HEK293 (cell line): ENCODE measurements at regions not wholly inside any gene's neighbourhood (a gene's known extent, or its start where the extent isn't known, plus 50 kb on each side); places are given as distances from the start of the nearest gene placed in this dataset.

Source experiments
- BCL11A ChIP-seq: fragments of 450-650 bp; formaldehyde crosslinking; IDR thresholded peaks from 2 replicates; pipeline ENCODE4 v1.5.1; 2016; ENCODE audit warnings: low read depth, missing biosample characterization, missing genetic modification characterization
- BCL11B ChIP-seq: fragments of 450-650 bp; formaldehyde crosslinking; IDR thresholded peaks from 2 replicates; pipeline ENCODE4 v1.5.1; 2016; ENCODE audit warnings: low read depth, missing biosample characterization, missing genetic modification characterization
- FEZF1 ChIP-seq: fragments of 450-650 bp; formaldehyde crosslinking; IDR thresholded peaks from 2 replicates; pipeline ENCODE4 v1.5.1; 2016; ENCODE audit warnings: missing biosample characterization, missing genetic modification characterization
- HOXD13 ChIP-seq: sonication (generic); formaldehyde crosslinking; IDR thresholded peaks from 2 replicates; pipeline ENCODE4 v1.8.0; 2022; ENCODE audit warnings: missing genetic modification reagents, borderline replicate concordance
- KLF16 ChIP-seq: fragments of 450-650 bp; formaldehyde crosslinking; IDR thresholded peaks from 2 replicates; pipeline ENCODE4 v1.5.1; 2017; ENCODE audit warnings: missing biosample characterization, missing genetic modification characterization
- KLF8 ChIP-seq: fragments of 450-650 bp; formaldehyde crosslinking; IDR thresholded peaks from 2 replicates; pipeline ENCODE4 v1.5.1; 2016; ENCODE audit warnings: missing biosample characterization, missing genetic modification characterization
- MEIS1 ChIP-seq: sonication (generic); formaldehyde crosslinking; IDR thresholded peaks from 2 replicates; pipeline ENCODE4 v1.8.1; 2022; ENCODE audit warnings: missing genetic modification reagents, mild to moderate bottlenecking, borderline replicate concordance
- MYNN ChIP-seq: fragments of 450-650 bp; formaldehyde crosslinking; IDR thresholded peaks from 2 replicates; pipeline ENCODE4 v1.5.1; 2016; ENCODE audit warnings: missing biosample characterization, missing genetic modification characterization, borderline replicate concordance
- MZF1 ChIP-seq: fragments of 450-650 bp; formaldehyde crosslinking; IDR thresholded peaks from 2 replicates; pipeline ENCODE4 v1.5.1; 2017; ENCODE audit warnings: missing biosample characterization, missing genetic modification characterization, borderline replicate concordance
- PRDM10 ChIP-seq: fragments of 450-650 bp; formaldehyde crosslinking; IDR thresholded peaks from 2 replicates; pipeline ENCODE4 v1.5.1; 2016; ENCODE audit warnings: missing biosample characterization, missing genetic modification characterization
- RBAK ChIP-seq: fragments of 450-650 bp; formaldehyde crosslinking; IDR thresholded peaks from 2 replicates; pipeline ENCODE4 v1.5.1; 2016; ENCODE audit warnings: missing biosample characterization, missing genetic modification characterization
- SALL2 ChIP-seq: fragments of 450-650 bp; formaldehyde crosslinking; IDR thresholded peaks from 2 replicates; pipeline ENCODE4 v1.5.0; 2017; ENCODE audit warnings: missing biosample characterization, mild to moderate bottlenecking, missing genetic modification characterization, borderline replicate concordance
- WT1 ChIP-seq: fragments of 450-650 bp; formaldehyde crosslinking; IDR thresholded peaks from 2 replicates; pipeline ENCODE4 v1.5.1; 2016; ENCODE audit warnings: missing biosample characterization, missing genetic modification characterization
- ZFHX2 ChIP-seq: fragments of 450-650 bp; formaldehyde crosslinking; conservative IDR thresholded peaks from 2 replicates; pipeline ENCODE4 v1.5.1; 2016; ENCODE audit warnings: missing biosample characterization, missing genetic modification characterization
- ZNF133 ChIP-seq: fragments of 450-650 bp; formaldehyde crosslinking; IDR thresholded peaks from 2 replicates; pipeline ENCODE4 v1.5.1; 2016; ENCODE audit warnings: missing biosample characterization, missing genetic modification characterization
- ZNF138 ChIP-seq: fragments of 450-650 bp; formaldehyde crosslinking; IDR thresholded peaks from 2 replicates; pipeline ENCODE4 v1.5.1; 2016; ENCODE audit warnings: missing biosample characterization, missing genetic modification characterization, borderline replicate concordance
- ZNF146 ChIP-seq: fragments of 450-650 bp; formaldehyde crosslinking; IDR thresholded peaks from 2 replicates; pipeline ENCODE4 v1.5.1; 2016; ENCODE audit warnings: missing biosample characterization, missing genetic modification characterization
- ZNF19 ChIP-seq: fragments of 450-650 bp; formaldehyde crosslinking; IDR thresholded peaks from 2 replicates; pipeline ENCODE4; 2016; ENCODE audit warnings: missing biosample characterization, missing genetic modification characterization, low read depth
- ZNF214 ChIP-seq: fragments of 450-650 bp; formaldehyde crosslinking; IDR thresholded peaks from 2 replicates; pipeline ENCODE4 v1.5.1; 2017; ENCODE audit warnings: missing biosample characterization, mild to moderate bottlenecking, missing genetic modification characterization, borderline replicate concordance
- ZNF223 ChIP-seq: fragments of 450-650 bp; formaldehyde crosslinking; IDR thresholded peaks from 2 replicates; pipeline ENCODE4 v1.5.1; 2016; ENCODE audit warnings: missing biosample characterization, missing genetic modification characterization
- ZNF48 ChIP-seq: fragments of 450-650 bp; formaldehyde crosslinking; IDR thresholded peaks from 2 replicates; pipeline ENCODE4 v1.5.1; 2016; ENCODE audit warnings: missing biosample characterization, missing genetic modification characterization
- ZNF521 ChIP-seq: fragments of 450-650 bp; formaldehyde crosslinking; IDR thresholded peaks from 2 replicates; pipeline ENCODE4 v1.5.1; 2017; ENCODE audit warnings: missing biosample characterization, mild to moderate bottlenecking, missing genetic modification characterization
- ZNF529 ChIP-seq: fragments of 450-650 bp; formaldehyde crosslinking; IDR thresholded peaks from 2 replicates; pipeline ENCODE4 v1.5.1; 2017; ENCODE audit warnings: missing genetic modification characterization, missing biosample characterization; ENCODE audit not compliant: insufficient replicate concordance
- ZNF558 ChIP-seq: fragments of 450-650 bp; formaldehyde crosslinking; IDR thresholded peaks from 2 replicates; pipeline ENCODE4 v1.5.1; 2016; ENCODE audit warnings: missing biosample characterization, missing genetic modification characterization
- ZNF561 ChIP-seq: fragments of 450-650 bp; IDR thresholded peaks from 2 replicates; pipeline ENCODE4 v1.5.1; 2018; ENCODE audit warnings: missing biosample characterization, missing genetic modification characterization, borderline replicate concordance
- ZNF785 ChIP-seq: fragments of 450-650 bp; formaldehyde crosslinking; IDR thresholded peaks from 2 replicates; pipeline ENCODE4 v1.5.1; 2016; ENCODE audit warnings: missing biosample characterization, missing genetic modification characterization
- ZSCAN30 ChIP-seq: fragments of 450-650 bp; IDR thresholded peaks from 2 replicates; pipeline ENCODE4 v1.5.1; 2018; ENCODE audit warnings: missing biosample characterization, mild to moderate bottlenecking, missing genetic modification characterization, moderate library complexity
- TF ChIP-seq, protein P1 (sequence below): fragments of 450-650 bp; formaldehyde crosslinking; IDR thresholded peaks from 2 replicates; pipeline ENCODE4 v1.5.1; 2016; ENCODE audit warnings: missing biosample characterization, missing genetic modification characterization
- TF ChIP-seq, protein P2 (sequence below): fragments of 450-650 bp; IDR thresholded peaks from 2 replicates; pipeline ENCODE4 v1.5.1; 2018; ENCODE audit warnings: missing biosample characterization, missing genetic modification characterization
- TF ChIP-seq, protein P3 (sequence below): fragments of 450-650 bp; formaldehyde crosslinking; IDR thresholded peaks from 2 replicates; pipeline ENCODE4 v1.5.1; 2016; ENCODE audit warnings: missing biosample characterization, missing genetic modification characterization, low read depth
- TF ChIP-seq, protein P4 (sequence below): fragments of 450-650 bp; formaldehyde crosslinking; IDR thresholded peaks from 2 replicates; pipeline ENCODE4 v1.5.1; 2016; ENCODE audit warnings: missing biosample characterization, missing genetic modification characterization

DNA sequence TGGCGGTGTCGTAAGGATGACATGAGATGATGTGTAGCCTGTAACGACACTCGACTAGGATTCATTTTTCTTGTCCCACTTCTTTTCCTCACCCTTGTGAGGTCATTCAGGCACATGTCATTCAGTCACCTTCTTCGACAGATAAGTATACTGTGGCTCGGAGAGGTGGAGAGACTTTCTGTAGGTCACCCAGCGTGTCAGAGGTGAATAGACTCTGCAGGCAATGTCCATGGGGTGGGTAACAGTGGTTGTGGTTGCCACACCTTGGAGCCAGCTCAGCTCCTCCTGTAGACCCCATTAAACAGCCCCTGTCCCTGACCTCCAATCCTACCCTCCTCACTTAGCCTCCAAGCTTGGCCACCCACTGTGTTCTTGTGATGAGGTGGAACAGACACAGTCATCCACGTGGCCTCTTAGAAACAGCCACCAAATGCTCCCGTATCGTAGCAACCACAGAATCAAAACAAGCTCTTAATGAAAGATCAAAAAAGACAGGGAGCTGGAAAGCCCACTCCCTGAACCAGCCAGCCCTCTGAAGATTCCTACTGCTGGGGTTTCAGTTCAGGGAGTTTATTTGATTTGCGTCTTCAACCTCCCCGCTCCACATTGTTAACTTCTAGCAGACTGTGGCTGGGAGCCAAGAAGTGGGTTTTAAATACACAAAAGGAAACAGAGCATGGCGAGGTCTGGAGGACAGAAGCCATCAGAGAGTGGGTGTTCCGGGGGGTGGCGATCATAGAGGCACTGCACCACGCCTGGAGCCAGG is 89.0 kb upstream of the GRK3 start (continued):
- TF ChIP-seq ZNF19 (tag by site-specific recombination): no peak
- TF ChIP-seq MEIS1 (CRISPR knock-in tag): no peak
- no peak for TF ChIP-seq ZNF133 (tag by site-specific recombination)
- no peak for TF ChIP-seq HOXD13 (CRISPR knock-in tag)
- TF ChIP-seq ZNF558 (tag by site-specific recombination): no peak
- no peak for TF ChIP-seq ZNF521
- no peak for TF ChIP-seq ZNF223 (tag by site-specific recombination)
- TF ChIP-seq PRDM10 (tag by site-specific recombination): peak; percentile 38; the same call in 1 of the 2 replicates
- no peak for TF ChIP-seq ZNF138 (tag by site-specific recombination)
- TF ChIP-seq, protein P1, sequence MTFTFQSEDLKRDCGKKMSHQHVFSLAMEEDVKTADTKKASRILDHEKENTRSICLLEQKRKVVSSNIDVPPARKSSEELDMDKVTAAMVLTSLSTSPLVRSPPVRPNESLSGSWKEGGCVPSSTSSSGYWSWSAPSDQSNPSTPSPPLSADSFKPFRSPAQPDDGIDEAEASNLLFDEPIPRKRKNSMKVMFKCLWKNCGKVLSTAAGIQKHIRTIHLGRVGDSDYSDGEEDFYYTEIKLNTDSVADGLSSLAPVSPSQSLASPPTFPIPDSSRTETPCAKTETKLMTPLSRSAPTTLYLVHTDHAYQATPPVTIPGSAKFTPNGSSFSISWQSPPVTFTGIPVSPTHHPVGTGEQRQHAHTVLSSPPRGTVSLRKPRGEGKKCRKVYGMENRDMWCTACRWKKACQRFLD: no peak
- TF ChIP-seq, protein P2, sequence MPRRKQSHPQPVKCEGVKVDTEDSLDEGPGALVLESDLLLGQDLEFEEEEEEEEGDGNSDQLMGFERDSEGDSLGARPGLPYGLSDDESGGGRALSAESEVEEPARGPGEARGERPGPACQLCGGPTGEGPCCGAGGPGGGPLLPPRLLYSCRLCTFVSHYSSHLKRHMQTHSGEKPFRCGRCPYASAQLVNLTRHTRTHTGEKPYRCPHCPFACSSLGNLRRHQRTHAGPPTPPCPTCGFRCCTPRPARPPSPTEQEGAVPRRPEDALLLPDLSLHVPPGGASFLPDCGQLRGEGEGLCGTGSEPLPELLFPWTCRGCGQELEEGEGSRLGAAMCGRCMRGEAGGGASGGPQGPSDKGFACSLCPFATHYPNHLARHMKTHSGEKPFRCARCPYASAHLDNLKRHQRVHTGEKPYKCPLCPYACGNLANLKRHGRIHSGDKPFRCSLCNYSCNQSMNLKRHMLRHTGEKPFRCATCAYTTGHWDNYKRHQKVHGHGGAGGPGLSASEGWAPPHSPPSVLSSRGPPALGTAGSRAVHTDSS (tag by site-specific recombination): no peak
- TF ChIP-seq SALL2 (tag by site-specific recombination): no peak
- no peak for TF ChIP-seq ZNF48 (tag by site-specific recombination)
- no peak for TF ChIP-seq KLF16 (tag by site-specific recombination)
- no peak for TF ChIP-seq ZNF214 (tag by site-specific recombination)
- peak; percentile 92 for TF ChIP-seq ZFHX2 (tag by site-specific recombination)
- no peak for TF ChIP-seq BCL11B (tag by site-specific recombination)
- TF ChIP-seq KLF8 (tag by site-specific recombination): no peak
- peak; percentile 98 for TF ChIP-seq WT1 (tag by site-specific recombination)
- TF ChIP-seq ZNF785: no peak
- TF ChIP-seq, protein P3, sequence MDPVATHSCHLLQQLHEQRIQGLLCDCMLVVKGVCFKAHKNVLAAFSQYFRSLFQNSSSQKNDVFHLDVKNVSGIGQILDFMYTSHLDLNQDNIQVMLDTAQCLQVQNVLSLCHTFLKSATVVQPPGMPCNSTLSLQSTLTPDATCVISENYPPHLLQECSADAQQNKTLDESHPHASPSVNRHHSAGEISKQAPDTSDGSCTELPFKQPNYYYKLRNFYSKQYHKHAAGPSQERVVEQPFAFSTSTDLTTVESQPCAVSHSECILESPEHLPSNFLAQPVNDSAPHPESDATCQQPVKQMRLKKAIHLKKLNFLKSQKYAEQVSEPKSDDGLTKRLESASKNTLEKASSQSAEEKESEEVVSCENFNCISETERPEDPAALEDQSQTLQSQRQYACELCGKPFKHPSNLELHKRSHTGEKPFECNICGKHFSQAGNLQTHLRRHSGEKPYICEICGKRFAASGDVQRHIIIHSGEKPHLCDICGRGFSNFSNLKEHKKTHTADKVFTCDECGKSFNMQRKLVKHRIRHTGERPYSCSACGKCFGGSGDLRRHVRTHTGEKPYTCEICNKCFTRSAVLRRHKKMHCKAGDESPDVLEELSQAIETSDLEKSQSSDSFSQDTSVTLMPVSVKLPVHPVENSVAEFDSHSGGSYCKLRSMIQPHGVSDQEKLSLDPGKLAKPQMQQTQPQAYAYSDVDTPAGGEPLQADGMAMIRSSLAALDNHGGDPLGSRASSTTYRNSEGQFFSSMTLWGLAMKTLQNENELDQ: no peak
- peak; percentile 69 for TF ChIP-seq ZSCAN30
- TF ChIP-seq RBAK: no peak
- TF ChIP-seq ZNF529 (tag by site-specific recombination): no peak
- TF ChIP-seq MYNN (tag by site-specific recombination): peak; percentile 52; the same call in 1 of the 2 replicates
- TF ChIP-seq ZNF146: no peak
- no peak for TF ChIP-seq ZNF561 (tag by site-specific recombination)
- TF ChIP-seq FEZF1 (tag by site-specific recombination): peak; percentile 69
- TF ChIP-seq, protein P4, sequence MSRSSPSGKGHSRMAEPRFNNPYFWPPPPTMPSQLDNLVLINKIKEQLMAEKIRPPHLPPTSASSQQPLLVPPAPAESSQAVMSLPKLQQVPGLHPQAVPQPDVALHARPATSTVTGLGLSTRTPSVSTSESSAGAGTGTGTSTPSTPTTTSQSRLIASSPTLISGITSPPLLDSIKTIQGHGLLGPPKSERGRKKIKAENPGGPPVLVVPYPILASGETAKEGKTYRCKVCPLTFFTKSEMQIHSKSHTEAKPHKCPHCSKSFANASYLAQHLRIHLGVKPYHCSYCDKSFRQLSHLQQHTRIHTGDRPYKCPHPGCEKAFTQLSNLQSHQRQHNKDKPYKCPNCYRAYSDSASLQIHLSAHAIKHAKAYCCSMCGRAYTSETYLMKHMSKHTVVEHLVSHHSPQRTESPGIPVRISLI (tag by site-specific recombination): no peak
- no peak for TF ChIP-seq MZF1 (tag by site-specific recombination)
- TF ChIP-seq BCL11A (tag by site-specific recombination): no peak
